ENCODE measurements at regions not wholly inside any gene's neighbourhood (a gene's known extent, or its start where the extent isn't known, plus 50 kb on each side); places are given as distances from the start of the nearest gene placed in this dataset.

DNA sequence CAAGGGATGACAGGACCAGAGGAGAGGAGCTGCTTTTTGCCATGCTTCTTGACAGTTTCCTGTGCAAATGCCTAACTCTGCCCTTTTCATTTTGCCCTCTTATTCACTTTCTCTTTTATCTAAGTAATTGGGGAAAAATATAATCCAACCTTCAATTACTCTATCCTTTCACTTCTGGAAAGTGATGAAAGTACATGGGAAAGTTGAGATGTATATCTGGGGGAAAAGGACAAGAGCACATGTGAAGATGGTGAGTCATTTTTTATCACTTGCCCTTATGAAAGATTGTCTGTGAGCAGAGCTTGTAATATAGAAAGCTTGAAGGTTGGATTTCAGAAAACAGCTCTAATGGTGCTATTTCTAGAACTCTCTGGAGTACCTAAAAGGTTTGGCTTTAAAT, 1070.7 kb downstream of the CNTNAP5 start:
- H3K4me3 ChIP-seq, result no peak overlapping the region
- H3K27me3 ChIP-seq, result no peaks in the 10 kb centered on the region
- no peak overlapping the region for H3K27ac ChIP-seq
- DNase-seq (no peak), ATAC-seq (no peak)
- no peaks in the 10 kb centered on the region for H3K4me1 ChIP-seq
- no peaks in the 10 kb centered on the region for H3K9me3 ChIP-seq
- intact Hi-C loops (cut with DNase I; ENCODE audit: low total_unique reads) (no loop called here), in situ Hi-C loops (cut with MboI; ENCODE audit: low sequenced_read_pairs in 4 of 4) (no loop called here)
- H3K36me3 ChIP-seq, result no peaks in the 10 kb centered on the region
- no peak for TF ChIP-seq POLR2A (IDR thresholded peaks at IDR 0.05)
- TF ChIP-seq, protein P1, sequence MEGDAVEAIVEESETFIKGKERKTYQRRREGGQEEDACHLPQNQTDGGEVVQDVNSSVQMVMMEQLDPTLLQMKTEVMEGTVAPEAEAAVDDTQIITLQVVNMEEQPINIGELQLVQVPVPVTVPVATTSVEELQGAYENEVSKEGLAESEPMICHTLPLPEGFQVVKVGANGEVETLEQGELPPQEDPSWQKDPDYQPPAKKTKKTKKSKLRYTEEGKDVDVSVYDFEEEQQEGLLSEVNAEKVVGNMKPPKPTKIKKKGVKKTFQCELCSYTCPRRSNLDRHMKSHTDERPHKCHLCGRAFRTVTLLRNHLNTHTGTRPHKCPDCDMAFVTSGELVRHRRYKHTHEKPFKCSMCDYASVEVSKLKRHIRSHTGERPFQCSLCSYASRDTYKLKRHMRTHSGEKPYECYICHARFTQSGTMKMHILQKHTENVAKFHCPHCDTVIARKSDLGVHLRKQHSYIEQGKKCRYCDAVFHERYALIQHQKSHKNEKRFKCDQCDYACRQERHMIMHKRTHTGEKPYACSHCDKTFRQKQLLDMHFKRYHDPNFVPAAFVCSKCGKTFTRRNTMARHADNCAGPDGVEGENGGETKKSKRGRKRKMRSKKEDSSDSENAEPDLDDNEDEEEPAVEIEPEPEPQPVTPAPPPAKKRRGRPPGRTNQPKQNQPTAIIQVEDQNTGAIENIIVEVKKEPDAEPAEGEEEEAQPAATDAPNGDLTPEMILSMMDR (IDR thresholded peaks at IDR 0.05 in 4 of 5, conservative IDR thresholded peaks at IDR 0.05 in 1 of 5), result no peak

DNA sequence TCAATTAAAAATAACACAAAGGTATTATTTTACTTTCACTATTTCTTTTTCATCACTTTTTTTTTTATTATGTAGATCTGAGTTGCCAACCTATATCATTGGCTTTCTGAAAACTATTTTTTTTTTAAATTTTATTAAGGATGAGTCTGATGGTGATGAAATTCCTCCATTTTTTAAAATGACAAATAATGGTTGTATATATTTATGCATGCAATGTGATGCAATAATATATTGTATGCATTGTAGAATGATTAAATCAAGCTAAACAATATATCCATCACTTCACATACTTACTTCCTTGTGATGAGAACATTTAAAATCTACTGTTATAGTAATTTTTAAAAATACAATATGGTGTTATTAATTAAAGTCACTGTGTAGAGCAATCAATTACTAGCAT, 1081.6 kb downstream of the CNTNAP5 start:
- intact Hi-C loops (cut with DNase I; ENCODE audit: low total_unique reads) (no loop called here), in situ Hi-C loops (cut with MboI; ENCODE audit: low sequenced_read_pairs in 4 of 4) (no loop called here)
- no peak overlapping the region for H3K4me3 ChIP-seq
- no peaks in the 10 kb centered on the region for H3K36me3 ChIP-seq
- ATAC-seq (no peak), DNase-seq (no peak)
- no peak overlapping the region for H3K27ac ChIP-seq
- H3K4me1 ChIP-seq, result no peaks in the 10 kb centered on the region
- H3K9me3 ChIP-seq, result no peaks in the 10 kb centered on the region
- H3K27me3 ChIP-seq, result no peaks in the 10 kb centered on the region
- TF ChIP-seq, protein P1 (IDR thresholded peaks at IDR 0.05 in 4 of 5, conservative IDR thresholded peaks at IDR 0.05 in 1 of 5), result no peak
- TF ChIP-seq POLR2A (IDR thresholded peaks at IDR 0.05), result no peak

DNA sequence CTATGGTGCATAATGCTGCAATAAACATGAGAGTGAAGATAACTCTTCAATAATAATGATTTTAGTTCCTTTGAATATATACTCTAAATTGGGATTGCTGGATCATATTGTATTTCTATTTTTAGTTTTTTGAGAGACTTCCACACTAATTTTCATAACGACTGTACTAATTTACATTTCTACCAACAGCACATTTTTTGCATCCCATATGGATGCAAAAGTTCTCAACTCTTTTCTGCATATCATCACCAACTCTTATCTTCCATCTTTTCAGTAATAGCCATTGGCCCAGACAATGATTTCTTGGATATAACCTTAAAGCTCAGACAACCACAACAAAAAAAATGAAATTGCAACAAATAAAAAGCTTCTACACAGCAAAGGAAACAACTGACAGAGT, 1082.4 kb downstream of the CNTNAP5 start:
- no peak overlapping the region for H3K4me3 ChIP-seq
- in situ Hi-C loops (cut with MboI; ENCODE audit: low sequenced_read_pairs in 4 of 4) (no loop called here), intact Hi-C loops (cut with DNase I; ENCODE audit: low total_unique reads) (no loop called here)
- H3K9me3 ChIP-seq, result no peaks in the 10 kb centered on the region
- ATAC-seq (no peak), DNase-seq (no peak)
- no peaks in the 10 kb centered on the region for H3K4me1 ChIP-seq
- TF ChIP-seq, protein P1 (IDR thresholded peaks at IDR 0.05 in 4 of 5, conservative IDR thresholded peaks at IDR 0.05 in 1 of 5), result no peak
- no peak for TF ChIP-seq POLR2A (IDR thresholded peaks at IDR 0.05)
- H3K36me3 ChIP-seq, result no peaks in the 10 kb centered on the region
- H3K27ac ChIP-seq, result no peak overlapping the region
- no peaks in the 10 kb centered on the region for H3K27me3 ChIP-seq

DNA sequence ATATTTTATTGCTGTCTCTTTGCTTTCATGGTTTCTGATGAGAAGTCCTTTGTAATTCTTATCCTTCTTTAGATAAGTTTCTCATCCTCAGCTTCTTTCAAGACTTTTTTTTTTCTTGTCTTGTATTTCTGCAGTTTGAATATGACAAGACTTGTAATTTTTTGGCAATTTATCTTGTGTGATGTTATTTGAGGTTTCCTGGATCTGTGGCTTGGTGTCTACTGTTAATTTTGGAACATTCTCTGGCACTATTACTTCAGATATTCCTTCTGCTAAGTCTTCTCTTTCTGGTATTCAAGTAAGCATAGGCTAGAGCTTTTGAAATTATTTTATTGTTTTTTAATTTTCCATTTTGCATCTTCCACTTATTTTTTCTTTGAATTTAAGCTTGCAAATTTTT, 1083.2 kb downstream of the CNTNAP5 start:
- DNase-seq, result no peak
- Histone ChIP-seq H3K27ac (no peak overlapping the region), H3K36me3 (no peaks in the 10 kb centered on the region), H3K4me1 (no peaks in the 10 kb centered on the region), H3K27me3 (no peaks in the 10 kb centered on the region), H3K4me3 (no peak overlapping the region), H3K9me3 (no peaks in the 10 kb centered on the region)
- ATAC-seq, result no peak
- in situ Hi-C loops (cut with MboI; ENCODE audit: low sequenced_read_pairs in 4 of 4), result no loop called here
- no peak for TF ChIP-seq POLR2A (IDR thresholded peaks at IDR 0.05)
- TF ChIP-seq, protein P1 (IDR thresholded peaks at IDR 0.05 in 4 of 5, conservative IDR thresholded peaks at IDR 0.05 in 1 of 5), result no peak
- intact Hi-C loops (cut with DNase I; ENCODE audit: low total_unique reads), result no loop called here

DNA sequence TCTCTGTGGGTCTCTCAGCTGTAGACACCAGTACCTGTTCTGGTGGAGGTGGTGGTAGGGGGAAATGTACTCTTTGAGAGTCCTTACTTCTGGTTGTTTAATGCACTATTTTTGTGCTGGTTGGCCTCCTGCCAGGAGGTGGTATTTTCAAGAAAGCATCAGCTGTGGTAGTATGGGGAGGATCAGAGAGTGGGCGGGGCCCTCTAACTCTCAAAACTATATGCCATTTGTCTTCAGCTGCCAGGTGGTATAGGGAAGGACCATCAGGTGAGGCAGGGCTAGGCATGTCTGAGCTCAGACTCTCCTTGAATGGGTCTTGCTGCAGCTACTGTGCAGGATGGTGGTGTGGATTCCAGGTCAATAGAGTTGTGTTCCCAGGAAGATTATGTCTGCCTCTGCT, 1100.8 kb downstream of the CNTNAP5 start:
- intact Hi-C loops (cut with DNase I; ENCODE audit: low total_unique reads) (no loop called here), in situ Hi-C loops (cut with MboI; ENCODE audit: low sequenced_read_pairs in 4 of 4) (no loop called here)
- Histone ChIP-seq H3K27ac (no peak overlapping the region), H3K36me3 (no peaks in the 10 kb centered on the region), H3K4me3 (no peak overlapping the region), H3K4me1 (no peaks in the 10 kb centered on the region), H3K9me3 (no peaks in the 10 kb centered on the region), H3K27me3 (no peaks in the 10 kb centered on the region)
- TF ChIP-seq POLR2A (IDR thresholded peaks at IDR 0.05), result no peak
- TF ChIP-seq, protein P1 (IDR thresholded peaks at IDR 0.05 in 4 of 5, conservative IDR thresholded peaks at IDR 0.05 in 1 of 5), result no peak
- ATAC-seq, result no peak
- no peak for DNase-seq

Measured in gastrocnemius medialis (tissue), 4 donors.